GM21529 (cell line): ENCODE measurements at regions not wholly inside any gene's neighbourhood (a gene's known extent, or its start where the extent isn't known, plus 50 kb on each side); places are given as distances from the start of the nearest gene placed in this dataset.

Experiments
- ATAC-seq: cut with Tn5 transposase; IDR thresholded peaks from one replicate; pipeline ENCODE4 v1.9.1; 2021; ENCODE audit not compliant: unreplicated experiment

DNA sequence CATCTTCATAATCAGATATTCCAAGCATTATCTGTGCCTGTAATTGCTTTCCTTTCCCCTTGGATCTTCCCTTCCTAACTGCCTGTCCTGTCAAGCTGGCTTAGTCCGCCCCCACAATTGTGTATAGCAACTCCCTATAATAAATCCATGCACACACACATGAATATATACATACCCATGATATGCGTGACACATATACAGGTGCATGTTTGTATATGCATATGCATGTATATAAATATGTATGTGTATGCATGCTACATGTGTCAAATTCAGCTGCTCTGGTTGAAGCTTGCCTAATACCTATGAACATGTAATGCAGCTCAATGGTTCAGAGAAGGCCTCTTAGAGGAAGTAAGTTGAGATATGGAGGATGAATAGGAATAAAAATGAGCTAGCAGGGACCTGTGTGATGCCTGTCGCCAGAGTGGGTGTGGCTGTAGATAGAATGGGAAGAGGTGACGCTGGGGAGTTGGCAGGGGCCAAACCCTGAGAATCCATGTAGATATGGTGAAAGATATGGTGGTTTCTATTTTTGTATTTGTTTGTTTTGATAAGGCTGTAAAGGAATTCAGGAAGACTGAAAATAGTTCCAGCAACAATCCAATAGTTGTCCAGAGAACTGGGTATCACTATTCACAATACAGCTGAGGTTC lies 595.0 kb upstream of the BOD1L1 start:
- no peak for ATAC-seq

GRCh38 chr4:14223461-14223860 lies 595.9 kb upstream of the BOD1L1 start:
- no peak for ATAC-seq

DNA sequence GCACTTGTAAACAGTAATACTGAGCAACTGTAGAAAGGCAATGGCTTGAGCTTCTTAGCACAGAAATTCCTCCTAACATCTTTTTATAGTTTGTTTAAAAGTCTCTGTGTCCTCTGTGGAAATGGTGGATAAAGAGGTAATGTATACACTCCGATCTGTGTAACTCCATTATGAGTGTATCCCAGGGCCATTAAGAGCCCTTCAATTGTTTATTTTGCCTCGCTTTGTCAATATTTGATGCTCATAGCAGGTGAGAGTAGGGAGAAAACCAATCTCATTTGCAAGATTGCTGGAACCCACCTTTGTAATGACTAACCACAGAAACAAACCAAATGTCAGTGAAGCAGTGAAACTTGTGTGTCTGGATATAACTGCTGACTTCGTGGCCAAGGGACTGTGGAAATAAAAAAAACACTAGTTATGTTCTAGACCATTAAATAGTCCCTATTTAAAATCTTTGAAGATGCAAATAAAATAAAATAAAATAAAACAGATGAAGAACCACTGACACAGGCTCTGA lies 598.2 kb upstream of the BOD1L1 start:
- ATAC-seq = no peak

- no peak for ATAC-seq
Measured at GRCh38 chr4:14233126-14233525, 605.6 kb upstream of the BOD1L1 start.

GRCh38 chr4:14234307-14234706 lies 606.8 kb upstream of the BOD1L1 start:
- no peak for ATAC-seq

- no peak for ATAC-seq
Measured at GRCh38 chr4:14236359-14236758, 608.8 kb upstream of the BOD1L1 start.

- ATAC-seq = no peak
Measured at GRCh38 chr4:14237911-14238310, 610.4 kb upstream of the BOD1L1 start.

DNA sequence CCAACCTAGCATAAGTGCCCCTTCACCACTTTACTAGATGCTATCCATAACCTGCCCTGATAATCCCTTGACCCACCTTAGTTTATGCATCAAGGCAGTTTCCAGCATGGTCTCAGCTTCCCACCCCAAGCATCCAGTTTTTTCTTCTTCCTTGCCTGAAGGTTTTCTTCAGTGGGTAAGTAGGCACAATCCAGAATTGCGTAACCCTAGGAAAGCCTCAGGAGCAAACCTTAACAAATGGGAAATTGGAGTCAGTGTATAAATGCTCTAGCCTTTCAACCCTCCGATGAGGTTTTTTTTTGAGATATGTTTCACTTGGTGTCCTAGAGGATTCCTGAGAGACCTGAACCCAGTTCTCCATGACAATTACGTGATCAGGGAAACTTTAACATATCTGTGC lies 614.0 kb upstream of the BOD1L1 start:
- ATAC-seq = no peak

- ATAC-seq = no peak
Measured at GRCh38 chr4:14247767-14248166, 620.2 kb upstream of the BOD1L1 start.

DNA sequence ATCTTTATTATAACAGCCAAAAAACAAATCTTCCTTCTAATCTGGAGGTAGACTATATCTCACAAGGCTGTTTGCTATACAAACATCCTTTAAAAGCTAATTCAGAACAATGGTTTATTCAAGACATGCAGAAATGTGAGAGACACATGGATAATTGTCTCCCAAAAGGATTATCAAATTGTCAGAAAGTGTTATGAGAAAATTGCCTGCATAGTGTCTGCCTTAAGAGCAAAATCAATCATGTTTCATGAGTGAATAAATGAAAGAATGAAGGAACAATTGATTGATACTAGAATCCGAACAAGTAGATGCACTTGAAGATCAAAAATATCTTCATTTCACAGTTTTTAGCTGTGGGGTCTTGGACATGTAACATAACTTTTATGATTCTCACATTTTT lies 621.7 kb upstream of the BOD1L1 start:
- ATAC-seq = no peak

GRCh38 chr4:14254252-14254651 lies 626.7 kb upstream of the BOD1L1 start:
- ATAC-seq = no peak

DNA sequence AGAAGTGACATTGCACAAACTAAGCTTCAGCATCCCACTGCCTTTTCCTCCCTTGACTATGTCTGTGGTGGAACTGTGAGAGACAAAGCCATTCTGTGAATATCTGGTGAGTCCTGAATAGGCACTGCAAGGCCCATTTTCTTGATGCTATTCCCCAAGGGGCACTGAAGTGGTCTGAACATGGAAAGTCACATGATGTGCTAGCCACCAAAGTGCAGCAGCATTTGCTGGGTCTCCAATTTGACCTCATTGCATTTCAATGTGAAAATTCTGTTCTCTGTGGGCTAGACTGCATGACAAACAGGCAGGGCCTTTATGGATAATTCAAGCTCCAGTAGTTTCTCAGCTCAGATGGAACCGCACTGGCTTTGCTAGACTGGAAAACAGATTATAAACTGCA lies 627.4 kb upstream of the BOD1L1 start:
- no peak for ATAC-seq

GRCh38 chr4:14257903-14258302 lies 630.4 kb upstream of the BOD1L1 start:
- no peak for ATAC-seq

GRCh38 chr4:14259936-14260335 lies 632.4 kb upstream of the BOD1L1 start:
- no peak for ATAC-seq

DNA sequence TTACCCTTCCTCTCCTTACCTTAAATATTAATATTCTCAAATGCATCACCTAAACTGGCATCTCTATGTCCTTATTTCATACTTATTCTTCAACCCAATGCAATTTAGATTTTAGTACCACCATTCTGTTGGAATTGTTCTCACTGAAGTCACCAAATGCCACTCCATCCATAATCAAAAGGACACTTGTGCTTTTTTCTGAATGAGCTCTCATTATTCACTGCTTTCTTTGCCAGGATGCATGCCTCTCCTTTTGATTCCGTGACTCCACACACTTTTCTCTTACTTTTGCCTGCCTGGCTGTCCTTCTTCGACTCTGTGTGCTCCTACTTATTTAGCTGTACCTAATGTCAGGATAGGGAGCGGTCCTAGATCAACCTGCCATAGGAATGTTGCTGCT lies 633.1 kb upstream of the BOD1L1 start:
- no peak for ATAC-seq

DNA sequence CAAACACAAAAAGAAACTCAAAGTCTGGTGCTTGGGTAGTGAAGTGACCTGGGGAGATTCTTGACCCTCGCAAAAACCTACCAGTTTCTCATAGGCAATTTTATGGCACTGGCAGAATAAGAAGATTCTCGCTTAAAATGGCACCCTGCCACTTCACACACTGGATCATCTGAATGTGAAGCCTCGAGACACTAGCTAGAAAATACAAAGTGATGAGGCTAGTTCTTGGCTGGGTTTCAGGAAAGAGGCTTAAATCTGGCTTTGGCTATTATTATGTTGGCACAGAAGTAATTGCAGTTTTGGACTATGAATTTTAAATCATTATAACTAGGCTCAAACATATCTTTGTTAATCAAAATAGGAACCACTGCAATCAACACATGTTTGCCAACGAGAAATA lies 634.7 kb upstream of the BOD1L1 start:
- ATAC-seq = no peak

DNA sequence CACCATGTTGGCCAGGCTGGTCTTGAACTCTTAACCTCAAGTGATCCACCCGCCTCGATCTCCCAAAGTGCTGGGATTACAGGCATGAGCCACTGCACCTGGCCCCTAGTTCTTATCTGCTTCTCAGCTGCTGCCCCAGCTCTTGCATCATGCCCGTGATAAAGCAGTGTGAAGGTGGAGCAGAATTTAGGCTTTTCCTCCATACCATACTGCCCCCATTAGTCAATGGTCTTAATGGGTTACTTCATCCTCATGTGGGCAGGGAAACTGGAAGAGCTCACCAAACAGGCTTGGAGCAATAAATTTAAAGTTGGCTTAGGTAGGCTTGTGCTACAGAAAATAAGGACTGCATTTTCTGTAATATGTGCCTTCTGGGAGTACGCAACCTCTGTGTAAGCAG lies 636.9 kb upstream of the BOD1L1 start:
- no peak for ATAC-seq

DNA sequence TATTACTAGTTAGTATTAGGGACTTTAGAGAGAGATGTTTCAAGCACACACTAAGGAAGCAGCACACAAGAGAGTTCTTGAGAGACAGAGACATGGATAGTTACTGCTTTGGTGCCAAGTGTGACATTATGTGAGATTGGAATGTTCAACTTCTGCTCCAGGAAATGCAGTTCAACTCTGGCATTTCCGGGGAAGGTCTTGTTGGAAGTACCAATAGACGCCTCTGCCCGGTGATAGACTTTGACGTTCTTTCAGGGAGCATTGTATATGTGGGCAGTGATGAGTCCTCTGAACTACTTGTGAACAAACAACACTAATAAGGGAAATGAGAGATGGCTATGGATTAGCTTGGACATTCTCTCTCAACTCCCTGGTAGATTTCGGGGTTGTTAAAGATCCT lies 638.1 kb upstream of the BOD1L1 start:
- no peak for ATAC-seq

DNA sequence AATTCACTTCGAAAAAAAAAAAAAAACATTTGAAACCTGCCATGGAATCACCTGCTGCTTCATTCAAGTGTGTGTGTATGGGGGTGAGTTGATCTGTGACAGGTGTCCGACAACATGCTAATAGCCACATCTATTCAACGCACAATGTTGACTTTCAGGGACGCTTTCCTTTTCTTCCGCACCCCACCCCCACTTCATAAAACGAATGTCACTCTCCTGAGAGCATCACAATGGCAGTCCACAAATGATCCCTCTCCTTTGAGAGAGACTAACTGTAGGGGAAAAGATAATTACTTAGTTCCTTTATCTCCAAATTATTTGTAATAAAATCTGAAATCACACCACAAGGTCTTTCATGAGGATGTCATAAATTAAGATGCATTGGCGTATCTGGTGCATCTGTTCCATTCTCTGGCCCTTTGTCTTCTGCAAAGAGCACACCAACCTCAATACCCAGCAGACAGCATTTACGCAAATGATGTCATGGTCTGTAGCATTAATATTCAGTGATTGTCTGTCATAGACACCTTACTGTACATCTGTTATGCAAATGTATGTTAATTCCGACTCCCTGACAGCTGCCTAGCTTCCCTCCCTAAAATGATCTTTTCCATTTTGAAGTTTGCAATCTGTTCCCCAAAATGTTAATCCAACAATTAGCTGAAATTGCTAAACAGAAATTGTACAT lies 640.0 kb upstream of the BOD1L1 start:
- ATAC-seq = no peak

DNA sequence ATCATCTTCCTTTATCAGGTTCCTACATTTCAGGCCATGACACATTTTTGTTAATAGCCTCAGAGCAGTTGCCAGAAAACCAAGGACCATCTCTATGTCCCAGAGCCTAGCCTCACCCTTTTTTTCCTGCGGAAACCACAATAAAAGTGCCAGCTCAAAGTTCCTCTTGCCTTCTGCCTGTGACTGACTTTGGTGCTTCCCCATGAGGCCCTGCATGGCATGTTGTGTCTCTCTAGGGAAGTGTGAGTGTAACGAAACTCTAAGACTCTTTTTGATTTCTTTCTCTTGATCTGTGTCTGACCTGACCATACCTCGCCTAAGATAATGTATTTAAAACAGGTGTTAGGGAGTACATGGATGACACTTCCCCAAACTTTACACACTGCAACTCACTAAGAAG lies 642.3 kb upstream of the BOD1L1 start:
- no peak for ATAC-seq

DNA sequence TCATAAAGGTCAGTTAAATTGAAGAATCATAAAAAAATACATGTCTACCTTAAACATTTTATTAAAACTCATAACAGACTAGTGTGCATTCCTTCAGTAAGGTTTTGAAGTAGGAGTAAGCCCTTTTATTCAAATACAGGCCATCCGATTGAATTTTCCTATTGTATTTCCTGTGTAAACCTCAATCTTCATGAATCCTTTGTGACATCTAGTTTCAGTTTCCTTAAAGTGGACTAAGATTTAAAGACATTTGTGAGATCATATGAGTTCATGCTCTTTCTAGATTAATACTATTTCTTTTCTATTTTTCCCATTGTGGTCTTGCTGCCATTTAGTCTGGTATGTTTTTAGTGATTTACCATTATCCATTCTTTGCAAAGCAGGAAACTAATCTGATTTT lies 644.7 kb upstream of the BOD1L1 start:
- no peak for ATAC-seq

DNA sequence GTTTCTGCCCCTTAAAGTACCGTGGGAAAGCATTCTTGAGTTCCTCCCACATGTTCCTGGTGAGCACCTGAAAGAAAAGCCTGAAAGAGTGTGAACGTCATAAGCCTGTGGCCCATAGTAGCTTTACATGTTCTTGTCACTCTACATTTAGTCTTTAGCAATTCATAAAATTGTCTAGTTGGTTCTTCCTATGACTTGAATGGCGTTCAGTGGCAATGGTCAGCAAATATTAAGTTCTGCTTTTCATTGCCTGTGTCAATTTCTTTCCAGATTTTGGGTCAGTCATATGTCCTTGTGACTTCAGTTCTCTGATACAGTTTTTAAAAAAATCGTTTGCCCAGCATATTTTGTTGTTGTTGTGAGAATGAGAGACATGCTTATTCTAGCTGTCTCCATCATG lies 650.0 kb upstream of the BOD1L1 start:
- ATAC-seq = no peak

- ATAC-seq = no peak
Measured at GRCh38 chr4:14280567-14280966, 653.0 kb upstream of the BOD1L1 start.
